ENCODE measurements at regions not wholly inside any gene's neighbourhood (a gene's known extent, or its start where the extent isn't known, plus 50 kb on each side); places are given as distances from the start of the nearest gene placed in this dataset.

- ATAC-seq: no peak
- ChIA-PET RAD21 (ENCODE audit: unreplicated experiment) (no interaction called here), CTCF (no interaction called here), POLR2A (no interaction called here), SMC1A (ENCODE audit: uncharacterized antibody, unreplicated experiment) (no interaction called here)
- Histone ChIP-seq H3K4me3 (no peak overlapping the region), H3K27ac (ENCODE audit: control insufficient read depth, insufficient read depth) (no peak overlapping the region), H3K36me3 (ENCODE audit: control insufficient read depth in 2 of 2, insufficient read depth in 2 of 2, low read length in 1 of 2) (no peaks in the 10 kb centered on the region), H3K4me2 (ENCODE audit: control insufficient read depth, insufficient read depth) (no peak overlapping the region), H3K79me2 (ENCODE audit: control insufficient read depth, insufficient read depth, low read length) (no peaks in the 10 kb centered on the region), H3K4me1 (ENCODE audit: control insufficient read depth, insufficient read depth, low read length) (no peaks in the 10 kb centered on the region), H4K20me1 (ENCODE audit: control insufficient read depth, insufficient read depth) (no peaks in the 10 kb centered on the region), H2AFZ (ENCODE audit: control insufficient read depth, low read depth, low read length) (no peak overlapping the region), H3K9me3 (replicated peaks; ENCODE audit: control insufficient read depth, insufficient read depth, low read length) (no peaks in the 10 kb centered on the region), H3K9ac (ENCODE audit: control insufficient read depth, insufficient read depth, low read length) (no peak overlapping the region), H3K27me3 (replicated peaks in 1 of 2; ENCODE audit: control insufficient read depth in 2 of 2, insufficient read depth in 2 of 2, low read length in 1 of 2) (no peaks in the 10 kb centered on the region)
- TF ChIP-seq SRF (IDR thresholded peaks at IDR 0.05; ENCODE audit: low read depth in 2 of 2, low read length in 2 of 2): no peak
- TF ChIP-seq DPF2 (IDR thresholded peaks at IDR 0.05): no peak
- no peak for TF ChIP-seq POLR2A (IDR thresholded peaks at IDR 0.05; ENCODE audit: low read depth, low read length)
- TF ChIP-seq SPI1 (IDR thresholded peaks at IDR 0.05; ENCODE audit: borderline replicate concordance, insufficient read depth, low read depth, low read length): no peak
- no peak for TF ChIP-seq ZBTB11 (CRISPR knock-in tag; IDR thresholded peaks at IDR 0.05)
- TF ChIP-seq YBX1 (IDR thresholded peaks at IDR 0.05): no peak
- TF ChIP-seq SREBF1 (IDR thresholded peaks at IDR 0.05; ENCODE audit: low read length): no peak
- no peak for TF ChIP-seq CBX5 (IDR thresholded peaks at IDR 0.05; ENCODE audit: low read depth)
- no peak for TF ChIP-seq ZZZ3 (IDR thresholded peaks at IDR 0.05; ENCODE audit: control insufficient read depth, insufficient read length, low read depth)
- TF ChIP-seq NR2F1 (conservative IDR thresholded peaks at IDR 0.05): no peak
- TF ChIP-seq ZBTB40 (IDR thresholded peaks at IDR 0.05; ENCODE audit: borderline replicate concordance): no peak
- no peak for TF ChIP-seq GATAD2B (conservative IDR thresholded peaks at IDR 0.05; ENCODE audit: low read depth)
- TF ChIP-seq SIX5 (IDR thresholded peaks at IDR 0.05; ENCODE audit: low read depth, low read length, severe bottlenecking): no peak
- FAIRE-seq: no peak
- intact Hi-C loops (cut with micrococcal nuclease; ENCODE audit: unreplicated experiment) (no loop called here), in situ Hi-C loops (cut with MboI) (no loop called here)
- 29% methylated on average over 5 of the region's 5 CpGs for WGBS (ENCODE audit: insufficient coverage, insufficient replicate concordance, low lambda C conversion rate, missing lambda C conversion rate)
- DNase-seq (ENCODE audit: low read depth, low spot score): no peak
- no TSS peak for BruUV-seq (replicated peaks)
Observed at GRCh38 chr1:220457957-220458609, 69.9 kb upstream of the MARK1 start.
